Mesothelial cell of epicardium (in vitro differentiated cells): ENCODE measurements at regions not wholly inside any gene's neighbourhood (a gene's known extent, or its start where the extent isn't known, plus 50 kb on each side); places are given as distances from the start of the nearest gene placed in this dataset.

Experiments
- DNase-seq, 2 experiments: peaks; one replicate each; pipeline ENCODE4 v3.0.0; 2021; ENCODE audit warnings: low spot score in 2 of 2; ENCODE audit not compliant: unreplicated experiment in 2 of 2
- H3K27ac Mint-ChIP-seq: 2 replicates; pipeline ENCODE4 v1.8.0; 2021; ENCODE audit warnings: mixed read lengths
- H3K27me3 Mint-ChIP-seq: 2 replicates; pipeline ENCODE4 v1.8.0; 2021; ENCODE audit warnings: low read depth, mixed read lengths
- H3K36me3 Mint-ChIP-seq: 2 replicates; pipeline ENCODE4 v1.8.0; 2021; ENCODE audit warnings: mixed read lengths
- H3K4me1 Mint-ChIP-seq: 2 replicates; pipeline ENCODE4 v1.8.0; 2021; ENCODE audit warnings: mixed read lengths
- H3K4me3 Mint-ChIP-seq: 2 replicates; pipeline ENCODE4 v1.8.0; 2021; ENCODE audit warnings: mild to moderate bottlenecking, moderate library complexity, mixed read lengths
- H3K9me3 Mint-ChIP-seq: 2 replicates; pipeline ENCODE4 v1.8.0; 2021; ENCODE audit warnings: mixed read lengths
- TF ChIP-seq, protein P1 (sequence below): fragments of 200-600 bp; sonication (generic); IDR thresholded peaks from one replicate; pipeline ENCODE4 v1.5.0; 2021; ENCODE audit warnings: antibody characterized with exemption; ENCODE audit not compliant: unreplicated experiment

- no peak overlapping the region for H3K27ac Mint-ChIP-seq
- H3K27me3 Mint-ChIP-seq = peaks cover 6% of the 10 kb centered on the region
- H3K4me3 Mint-ChIP-seq = no peak overlapping the region
- no peaks in the 10 kb centered on the region for H3K36me3 Mint-ChIP-seq
- no peak for DNase-seq
- no peaks in the 10 kb centered on the region for H3K9me3 Mint-ChIP-seq
- H3K4me1 Mint-ChIP-seq = no peaks in the 10 kb centered on the region
- TF ChIP-seq, protein P1, sequence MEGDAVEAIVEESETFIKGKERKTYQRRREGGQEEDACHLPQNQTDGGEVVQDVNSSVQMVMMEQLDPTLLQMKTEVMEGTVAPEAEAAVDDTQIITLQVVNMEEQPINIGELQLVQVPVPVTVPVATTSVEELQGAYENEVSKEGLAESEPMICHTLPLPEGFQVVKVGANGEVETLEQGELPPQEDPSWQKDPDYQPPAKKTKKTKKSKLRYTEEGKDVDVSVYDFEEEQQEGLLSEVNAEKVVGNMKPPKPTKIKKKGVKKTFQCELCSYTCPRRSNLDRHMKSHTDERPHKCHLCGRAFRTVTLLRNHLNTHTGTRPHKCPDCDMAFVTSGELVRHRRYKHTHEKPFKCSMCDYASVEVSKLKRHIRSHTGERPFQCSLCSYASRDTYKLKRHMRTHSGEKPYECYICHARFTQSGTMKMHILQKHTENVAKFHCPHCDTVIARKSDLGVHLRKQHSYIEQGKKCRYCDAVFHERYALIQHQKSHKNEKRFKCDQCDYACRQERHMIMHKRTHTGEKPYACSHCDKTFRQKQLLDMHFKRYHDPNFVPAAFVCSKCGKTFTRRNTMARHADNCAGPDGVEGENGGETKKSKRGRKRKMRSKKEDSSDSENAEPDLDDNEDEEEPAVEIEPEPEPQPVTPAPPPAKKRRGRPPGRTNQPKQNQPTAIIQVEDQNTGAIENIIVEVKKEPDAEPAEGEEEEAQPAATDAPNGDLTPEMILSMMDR = no peak
Measured at GRCh38 chr3:22920006-22920405, 283.1 kb upstream of the UBE2E2 start.

DNA sequence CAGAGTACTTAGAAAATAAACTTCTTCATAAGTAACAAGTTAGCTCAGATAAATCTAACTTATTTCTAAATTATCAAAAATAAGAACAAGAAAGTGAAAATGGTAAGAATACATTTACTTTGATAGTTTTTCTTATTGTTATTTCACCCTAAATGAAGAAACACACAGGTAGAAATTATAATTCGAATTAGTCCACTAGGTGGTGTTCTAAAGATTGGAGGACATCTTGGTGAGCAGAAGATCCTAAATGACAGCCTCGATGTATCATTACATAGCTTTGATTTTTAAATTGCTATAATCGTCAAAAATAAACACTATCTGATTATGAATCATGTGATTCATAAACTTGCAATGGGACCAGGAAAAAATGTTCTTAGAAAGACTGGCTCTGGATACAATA, 280.8 kb upstream of the UBE2E2 start:
- peaks cover 3% of the 10 kb centered on the region for H3K27me3 Mint-ChIP-seq
- H3K9me3 Mint-ChIP-seq = no peaks in the 10 kb centered on the region
- no peaks in the 10 kb centered on the region for H3K36me3 Mint-ChIP-seq
- no peak overlapping the region for H3K4me3 Mint-ChIP-seq
- H3K27ac Mint-ChIP-seq = no peak overlapping the region
- H3K4me1 Mint-ChIP-seq = no peaks in the 10 kb centered on the region
- no peak for DNase-seq
- TF ChIP-seq, protein P1 = no peak

DNA sequence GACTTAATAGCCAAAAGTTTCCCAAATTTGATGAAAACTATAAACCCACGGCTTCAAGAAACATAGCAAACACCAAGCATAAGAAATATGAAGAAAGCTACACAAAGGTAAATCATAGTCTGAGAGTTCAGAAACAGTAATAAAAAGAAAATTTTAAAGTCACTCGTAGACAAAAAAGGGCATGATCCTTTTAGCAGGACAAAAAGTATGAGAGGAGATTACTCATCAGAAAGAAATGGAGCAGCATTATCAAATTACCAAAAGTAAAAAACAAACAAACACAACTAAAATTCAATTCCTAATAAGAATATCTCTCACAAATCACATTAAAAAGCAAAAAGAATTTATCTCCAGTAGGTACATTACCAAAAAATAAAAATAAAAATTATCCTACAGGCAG, 279.4 kb upstream of the UBE2E2 start:
- H3K27me3 Mint-ChIP-seq = no peaks in the 10 kb centered on the region
- H3K9me3 Mint-ChIP-seq = no peaks in the 10 kb centered on the region
- TF ChIP-seq, protein P1 = no peak
- H3K4me1 Mint-ChIP-seq = peaks cover 4% of the 10 kb centered on the region
- no peak overlapping the region for H3K4me3 Mint-ChIP-seq
- H3K36me3 Mint-ChIP-seq = no peaks in the 10 kb centered on the region
- H3K27ac Mint-ChIP-seq = no peak overlapping the region
- no peak for DNase-seq

DNA sequence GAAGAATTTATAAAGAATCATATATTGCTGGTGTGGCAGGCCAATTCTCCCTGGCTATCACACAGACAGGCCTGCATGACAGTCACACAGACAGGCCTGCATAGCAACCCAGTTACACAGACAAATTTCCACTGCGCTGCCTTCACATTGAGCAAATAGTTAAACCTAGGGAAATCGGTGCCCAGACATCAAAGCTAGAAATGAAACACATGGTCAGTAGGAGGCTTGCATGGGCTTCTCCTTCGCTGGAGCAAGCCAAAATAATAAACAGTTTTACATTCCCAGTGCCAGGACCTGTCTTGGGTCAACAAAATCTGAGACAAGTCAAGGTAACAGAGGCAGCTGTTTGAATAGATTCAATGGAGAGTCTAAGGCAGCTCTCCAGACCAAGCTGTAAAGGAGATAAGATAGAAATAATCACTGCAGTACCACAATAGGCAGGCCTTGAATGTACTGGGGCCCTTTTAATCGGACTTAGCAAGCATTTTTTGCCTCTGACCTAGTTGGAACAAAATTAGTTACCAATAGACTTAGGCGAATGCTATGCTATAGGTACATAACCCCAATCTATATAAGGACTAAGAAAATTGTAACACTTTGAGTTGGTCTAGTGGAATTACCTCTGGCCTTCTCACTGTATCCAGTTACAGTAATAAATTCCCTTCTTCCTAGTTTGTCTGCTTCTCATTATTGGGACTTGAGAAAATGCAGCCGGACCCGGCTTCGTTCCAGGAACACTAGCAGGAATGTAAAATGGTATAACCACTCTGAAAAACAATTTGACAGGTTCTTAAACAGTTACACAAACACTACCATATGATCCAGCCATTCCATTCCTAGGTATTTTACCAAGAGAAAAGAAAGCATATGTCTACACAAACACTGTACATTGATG, 274.7 kb upstream of the UBE2E2 start:
- Mint-ChIP-seq H3K27ac (peak overlapping the region; percentile 17), H3K36me3 (no peaks in the 10 kb centered on the region), H3K9me3 (no peaks in the 10 kb centered on the region), H3K4me1 (peaks cover 4% of the 10 kb centered on the region), H3K4me3 (no peak overlapping the region), H3K27me3 (no peaks in the 10 kb centered on the region)
- TF ChIP-seq, protein P1 = no peak
- no peak for DNase-seq

DNA sequence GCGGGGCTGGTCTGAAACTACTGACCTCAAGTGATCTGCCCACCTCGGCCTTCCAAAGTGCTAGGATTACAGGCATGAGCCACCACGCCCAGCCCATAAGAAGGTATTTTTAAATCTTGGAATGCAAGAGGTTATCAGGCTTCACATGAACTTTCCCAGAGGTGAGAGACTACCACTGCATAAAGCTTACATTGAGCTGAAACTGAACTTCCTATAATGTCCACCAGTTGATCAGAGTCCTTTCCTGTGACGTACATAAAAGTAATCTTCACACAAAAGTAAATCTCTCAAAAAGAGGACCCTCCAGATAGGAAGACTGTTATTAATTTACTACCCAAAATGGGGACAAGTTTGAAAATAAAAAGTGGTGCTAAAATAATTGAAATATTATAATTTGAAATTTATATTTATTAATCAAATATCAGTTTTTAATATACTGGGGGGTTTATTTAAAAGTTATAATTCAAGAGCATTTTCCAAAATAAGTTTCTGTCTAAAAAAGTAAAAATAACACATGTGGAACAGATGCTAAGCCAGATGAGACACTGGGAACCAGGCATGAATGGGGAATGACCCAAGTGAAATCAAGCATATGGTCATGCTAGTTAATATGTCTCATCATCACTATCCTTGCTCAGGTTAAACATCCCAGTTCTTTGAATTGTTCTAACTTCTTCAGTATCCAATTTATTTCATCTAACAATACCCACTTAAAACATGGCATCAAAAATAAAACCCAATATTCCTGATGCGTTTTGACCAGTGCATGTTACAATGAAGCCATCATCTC, 269.9 kb upstream of the UBE2E2 start:
- no peak for DNase-seq
- Mint-ChIP-seq H3K27ac (no peak overlapping the region), H3K36me3 (no peaks in the 10 kb centered on the region)

More for the DNA sequence above, 269.9 kb upstream of the UBE2E2 start:
- H3K27me3 Mint-ChIP-seq = no peaks in the 10 kb centered on the region
- H3K9me3 Mint-ChIP-seq = no peaks in the 10 kb centered on the region
- H3K4me3 Mint-ChIP-seq = no peak overlapping the region
- peaks cover 8% of the 10 kb centered on the region for H3K4me1 Mint-ChIP-seq
- TF ChIP-seq, protein P1 = no peak
